PC-9 (cell line): ENCODE measurements at regions not wholly inside any gene's neighbourhood (a gene's known extent, or its start where the extent isn't known, plus 50 kb on each side); places are given as distances from the start of the nearest gene placed in this dataset.

Experiments
- EZH2 ChIP-seq: fragments of 200-600 bp; sonication (generic); IDR thresholded peaks from 2 replicates; pipeline ENCODE4 v1.8.0; 2017; ENCODE audit warnings: antibody characterized with exemption, low read depth
- TF ChIP-seq, protein P1 (sequence below): fragments of 200-600 bp; sonication (generic); conservative IDR thresholded peaks from 2 replicates; pipeline ENCODE4 v1.6.1; 2017; ENCODE audit warnings: mixed run types, antibody characterized with exemption, mild to moderate bottlenecking, moderate library complexity

- TF ChIP-seq, protein P1, sequence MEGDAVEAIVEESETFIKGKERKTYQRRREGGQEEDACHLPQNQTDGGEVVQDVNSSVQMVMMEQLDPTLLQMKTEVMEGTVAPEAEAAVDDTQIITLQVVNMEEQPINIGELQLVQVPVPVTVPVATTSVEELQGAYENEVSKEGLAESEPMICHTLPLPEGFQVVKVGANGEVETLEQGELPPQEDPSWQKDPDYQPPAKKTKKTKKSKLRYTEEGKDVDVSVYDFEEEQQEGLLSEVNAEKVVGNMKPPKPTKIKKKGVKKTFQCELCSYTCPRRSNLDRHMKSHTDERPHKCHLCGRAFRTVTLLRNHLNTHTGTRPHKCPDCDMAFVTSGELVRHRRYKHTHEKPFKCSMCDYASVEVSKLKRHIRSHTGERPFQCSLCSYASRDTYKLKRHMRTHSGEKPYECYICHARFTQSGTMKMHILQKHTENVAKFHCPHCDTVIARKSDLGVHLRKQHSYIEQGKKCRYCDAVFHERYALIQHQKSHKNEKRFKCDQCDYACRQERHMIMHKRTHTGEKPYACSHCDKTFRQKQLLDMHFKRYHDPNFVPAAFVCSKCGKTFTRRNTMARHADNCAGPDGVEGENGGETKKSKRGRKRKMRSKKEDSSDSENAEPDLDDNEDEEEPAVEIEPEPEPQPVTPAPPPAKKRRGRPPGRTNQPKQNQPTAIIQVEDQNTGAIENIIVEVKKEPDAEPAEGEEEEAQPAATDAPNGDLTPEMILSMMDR, result no peak
- no peak for TF ChIP-seq EZH2
These were observed 320.3 kb downstream of the FAM72C start for GRCh38 chr1:143651350-143651992.
